Astrocyte (in vitro differentiated cells and primary cell): ENCODE measurements at regions not wholly inside any gene's neighbourhood (a gene's known extent, or its start where the extent isn't known, plus 50 kb on each side); places are given as distances from the start of the nearest gene placed in this dataset.

Experiments used
- DNase-seq: peaks from one replicate; pipeline ENCODE4 v3.0.0-alpha.2; 2010; ENCODE audit warnings: low read depth
- FAIRE-seq: peaks from 2 replicates; lab custom pipeline; 2011; peaks lifted over from hg19 to GRCh38; lab: Jason Lieb, UNC
- H2AFZ ChIP-seq: 2 replicates; pipeline ENCODE4 v1.6.0; 2012; ENCODE audit warnings: low read depth, low read length, inconsistent platforms
- H3K27ac ChIP-seq: 2 replicates; pipeline ENCODE4 v1.5.1; 2011; ENCODE audit warnings: low read depth, low read length, inconsistent platforms
- H3K27me3 ChIP-seq: 2 replicates; pipeline ENCODE4 v1.6.0; 2011; ENCODE audit warnings: low read length, inconsistent platforms; ENCODE audit not compliant: insufficient read depth
- H3K36me3 ChIP-seq: 2 replicates; pipeline ENCODE4 v1.5.1; 2011; ENCODE audit warnings: low read length, inconsistent platforms; ENCODE audit not compliant: insufficient read depth
- H3K4me1 ChIP-seq: 2 replicates; pipeline ENCODE4 v1.5.1; 2011; ENCODE audit warnings: low read length, inconsistent platforms; ENCODE audit not compliant: insufficient read depth
- H3K4me2 ChIP-seq: 2 replicates; pipeline ENCODE4 v1.6.0; 2012; ENCODE audit warnings: low read length, inconsistent platforms
- H3K4me3 ChIP-seq: 2 replicates; pipeline ENCODE4 v1.5.1; 2011; ENCODE audit warnings: low read depth, mild to moderate bottlenecking, low read length, inconsistent platforms; ENCODE audit not compliant: insufficient read depth
- H3K79me2 ChIP-seq: 2 replicates; pipeline ENCODE4 v1.6.0; 2012; ENCODE audit warnings: mild to moderate bottlenecking, low read length, inconsistent platforms; ENCODE audit not compliant: insufficient read depth
- H3K9ac ChIP-seq: 2 replicates; pipeline ENCODE4 v1.6.0; 2012; ENCODE audit warnings: mild to moderate bottlenecking, low read length, inconsistent platforms
- H3K9me3 ChIP-seq: 2 replicates; pipeline ENCODE4 v1.5.1; 2012; ENCODE audit warnings: low read depth, mild to moderate bottlenecking, low read length, inconsistent platforms; ENCODE audit not compliant: insufficient read depth
- H4K20me1 ChIP-seq: 2 replicates; pipeline ENCODE4 v1.6.0; 2012; ENCODE audit warnings: low read length, inconsistent platforms; ENCODE audit not compliant: insufficient read depth
- H3K27ac Mint-ChIP-seq: one replicate; pipeline ENCODE4 v1.8.0; 2021; ENCODE audit warnings: mild to moderate bottlenecking, mixed read lengths; ENCODE audit not compliant: unreplicated experiment
- H3K27me3 Mint-ChIP-seq: one replicate; pipeline ENCODE4 v1.8.0; 2021; ENCODE audit warnings: low read depth, mixed read lengths; ENCODE audit not compliant: unreplicated experiment
- H3K36me3 Mint-ChIP-seq: one replicate; pipeline ENCODE4 v1.8.0; 2021; ENCODE audit warnings: low read depth, mixed read lengths; ENCODE audit not compliant: unreplicated experiment
- H3K4me1 Mint-ChIP-seq: one replicate; pipeline ENCODE4 v1.8.0; 2021; ENCODE audit warnings: low read depth, mixed read lengths; ENCODE audit not compliant: unreplicated experiment
- H3K4me3 Mint-ChIP-seq: one replicate; pipeline ENCODE4 v1.8.0; 2021; ENCODE audit warnings: mild to moderate bottlenecking, moderate library complexity, mixed read lengths; ENCODE audit not compliant: unreplicated experiment
- H3K9me3 Mint-ChIP-seq: one replicate; pipeline ENCODE4 v1.8.0; 2021; ENCODE audit warnings: mild to moderate bottlenecking, mixed read lengths; ENCODE audit not compliant: unreplicated experiment
- EZH2 ChIP-seq: IDR thresholded peaks from 2 replicates; pipeline ENCODE4 v1.6.1; 2012; ENCODE audit warnings: mild to moderate bottlenecking, low read length, inconsistent platforms; ENCODE audit not compliant: insufficient read depth
- TF ChIP-seq, protein P1 (sequence below): IDR thresholded peaks from 2 replicates; pipeline ENCODE4 v1.5.1; 2011; ENCODE audit warnings: low read depth, mild to moderate bottlenecking, inconsistent platforms, low read length, moderate library complexity; ENCODE audit not compliant: insufficient read depth

- DNase-seq (no peak), FAIRE-seq (no peak)
- Histone ChIP-seq H3K9ac (no peak overlapping the region), H3K9me3 (no peaks in the 10 kb centered on the region), H3K4me1 (no peaks in the 10 kb centered on the region), H4K20me1 (no peaks in the 10 kb centered on the region), H3K27me3 (no peaks in the 10 kb centered on the region), H2AFZ (no peak overlapping the region), H3K79me2 (no peaks in the 10 kb centered on the region), H3K4me2 (no peak overlapping the region), H3K4me3 (no peak overlapping the region), H3K36me3 (no peaks in the 10 kb centered on the region), H3K27ac (no peak overlapping the region)
- no peaks in the 10 kb centered on the region for H3K36me3 Mint-ChIP-seq
- H3K4me3 Mint-ChIP-seq, result no peak overlapping the region
- H3K9me3 Mint-ChIP-seq, result no peaks in the 10 kb centered on the region
- TF ChIP-seq, protein P1, sequence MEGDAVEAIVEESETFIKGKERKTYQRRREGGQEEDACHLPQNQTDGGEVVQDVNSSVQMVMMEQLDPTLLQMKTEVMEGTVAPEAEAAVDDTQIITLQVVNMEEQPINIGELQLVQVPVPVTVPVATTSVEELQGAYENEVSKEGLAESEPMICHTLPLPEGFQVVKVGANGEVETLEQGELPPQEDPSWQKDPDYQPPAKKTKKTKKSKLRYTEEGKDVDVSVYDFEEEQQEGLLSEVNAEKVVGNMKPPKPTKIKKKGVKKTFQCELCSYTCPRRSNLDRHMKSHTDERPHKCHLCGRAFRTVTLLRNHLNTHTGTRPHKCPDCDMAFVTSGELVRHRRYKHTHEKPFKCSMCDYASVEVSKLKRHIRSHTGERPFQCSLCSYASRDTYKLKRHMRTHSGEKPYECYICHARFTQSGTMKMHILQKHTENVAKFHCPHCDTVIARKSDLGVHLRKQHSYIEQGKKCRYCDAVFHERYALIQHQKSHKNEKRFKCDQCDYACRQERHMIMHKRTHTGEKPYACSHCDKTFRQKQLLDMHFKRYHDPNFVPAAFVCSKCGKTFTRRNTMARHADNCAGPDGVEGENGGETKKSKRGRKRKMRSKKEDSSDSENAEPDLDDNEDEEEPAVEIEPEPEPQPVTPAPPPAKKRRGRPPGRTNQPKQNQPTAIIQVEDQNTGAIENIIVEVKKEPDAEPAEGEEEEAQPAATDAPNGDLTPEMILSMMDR, result no peak
- TF ChIP-seq EZH2, result no peak
- no peak overlapping the region for H3K27ac Mint-ChIP-seq
- no peaks in the 10 kb centered on the region for H3K27me3 Mint-ChIP-seq
- H3K4me1 Mint-ChIP-seq, result no peaks in the 10 kb centered on the region
Observed at GRCh38 chr5:86427158-86427557, 190.6 kb upstream of the COX7C start.

DNA sequence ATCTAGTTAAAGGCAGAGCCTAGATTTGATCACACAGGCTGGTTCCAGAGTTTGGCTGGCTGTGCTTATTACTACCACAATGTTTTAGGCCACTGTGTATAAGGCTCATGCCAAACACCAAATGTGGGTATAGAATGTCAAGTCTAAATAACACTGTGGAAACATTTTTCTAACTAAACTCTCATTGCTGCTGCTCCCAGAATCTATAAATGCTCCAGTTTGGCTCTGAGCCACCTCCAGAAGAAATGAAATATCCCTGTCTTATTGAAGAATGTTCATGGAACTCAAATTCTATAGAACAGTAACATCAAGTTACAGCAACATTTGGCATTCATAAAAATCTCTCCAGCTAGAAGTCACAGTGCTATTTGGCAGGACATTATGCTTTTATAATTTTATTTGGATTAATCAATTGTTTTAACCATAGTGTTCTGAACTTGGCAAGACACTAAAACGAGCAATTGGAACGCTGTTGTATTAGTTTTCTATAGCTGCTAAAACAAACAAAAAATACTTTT, 178.1 kb upstream of the COX7C start:
- H3K4me3 ChIP-seq, result no peak overlapping the region

More for the DNA sequence above, 178.1 kb upstream of the COX7C start:
- Histone ChIP-seq H4K20me1 (no peaks in the 10 kb centered on the region), H3K9ac (no peak overlapping the region), H3K27me3 (no peaks in the 10 kb centered on the region), H3K4me2 (no peak overlapping the region), H3K4me1 (no peaks in the 10 kb centered on the region), H3K9me3 (no peaks in the 10 kb centered on the region), H2AFZ (no peak overlapping the region), H3K27ac (no peak overlapping the region), H3K36me3 (no peaks in the 10 kb centered on the region), H3K79me2 (no peaks in the 10 kb centered on the region)
- FAIRE-seq, result no peak
- no peaks in the 10 kb centered on the region for H3K4me1 Mint-ChIP-seq
- no peak overlapping the region for H3K27ac Mint-ChIP-seq
- H3K27me3 Mint-ChIP-seq, result no peaks in the 10 kb centered on the region
- no peaks in the 10 kb centered on the region for H3K9me3 Mint-ChIP-seq
- no peak overlapping the region for H3K4me3 Mint-ChIP-seq
- DNase-seq, result no peak
- H3K36me3 Mint-ChIP-seq, result no peaks in the 10 kb centered on the region
- TF ChIP-seq, protein P1, result no peak
- no peak for TF ChIP-seq EZH2
